HTR-8/SVneo (cell line): ENCODE measurements at regions not wholly inside any gene's neighbourhood (a gene's known extent, or its start where the extent isn't known, plus 50 kb on each side); places are given as distances from the start of the nearest gene placed in this dataset.

Experiments
- DNase-seq: peaks from one replicate; pipeline ENCODE4 v3.0.0; 2011; ENCODE audit warnings: low spot score, mixed read lengths; ENCODE audit not compliant: insufficient read length
- FAIRE-seq: peaks from 2 replicates; lab custom pipeline; 2011; peaks lifted over from hg19 to GRCh38; lab: Jason Lieb, UNC

- DNase-seq (no peak), FAIRE-seq (no peak)
Observed at GRCh38 chr9:13481274-13481673, 201.8 kb upstream of the MPDZ start.

- no peak for DNase-seq
Observed at GRCh38 chr9:13480693-13481092, 201.2 kb upstream of the MPDZ start.

GRCh38 chr9:13479096-13479495 lies 199.6 kb upstream of the MPDZ start:
- DNase-seq (no peak), FAIRE-seq (no peak)

More at GRCh38 chr9:13480693-13481092, 201.2 kb upstream of the MPDZ start:
- FAIRE-seq, result no peak

GRCh38 chr9:13478639-13479038 lies 199.1 kb upstream of the MPDZ start:
- DNase-seq (no peak), FAIRE-seq (no peak)

- no peak for FAIRE-seq
- no peak for DNase-seq
Observed at GRCh38 chr9:13478160-13478559, 198.7 kb upstream of the MPDZ start.

GRCh38 chr9:13470836-13471235 lies 191.3 kb upstream of the MPDZ start:
- DNase-seq (no peak), FAIRE-seq (no peak)

GRCh38 chr9:13467157-13467556 lies 187.7 kb upstream of the MPDZ start:
- FAIRE-seq (no peak), DNase-seq (no peak)

GRCh38 chr9:13461414-13461991 lies 182.0 kb upstream of the MPDZ start:
- DNase-seq, result no peak
- no peak for FAIRE-seq

- FAIRE-seq, result no peak
- no peak for DNase-seq
Observed at GRCh38 chr9:13459071-13459470, 179.6 kb upstream of the MPDZ start.

GRCh38 chr9:13457795-13458194 lies 178.3 kb upstream of the MPDZ start:
- no peak for DNase-seq
- FAIRE-seq, result no peak

GRCh38 chr9:13450723-13451122 lies 171.2 kb upstream of the MPDZ start:
- FAIRE-seq (no peak), DNase-seq (no peak)

- DNase-seq (no peak), FAIRE-seq (no peak)
Observed at GRCh38 chr9:13448482-13448881, 169.0 kb upstream of the MPDZ start.

GRCh38 chr9:13447843-13448422 lies 168.4 kb upstream of the MPDZ start:
- DNase-seq (no peak), FAIRE-seq (no peak)

GRCh38 chr9:13446938-13447842 lies 167.7 kb upstream of the MPDZ start:
- DNase-seq, result no peak
- FAIRE-seq, result no peak

GRCh38 chr9:13446286-13446937 lies 166.9 kb upstream of the MPDZ start:
- FAIRE-seq, result no peak
- no peak for DNase-seq

GRCh38 chr9:13445103-13445500 lies 165.6 kb upstream of the MPDZ start:
- no peak for FAIRE-seq
- no peak for DNase-seq

GRCh38 chr9:13444245-13445102 lies 165.0 kb upstream of the MPDZ start:
- no peak for FAIRE-seq
- no peak for DNase-seq

GRCh38 chr9:13443346-13444244 lies 164.1 kb upstream of the MPDZ start:
- FAIRE-seq (no peak), DNase-seq (no peak)
